Nephron progenitor cell (in vitro differentiated cells): ENCODE measurements at regions not wholly inside any gene's neighbourhood (a gene's known extent, or its start where the extent isn't known, plus 50 kb on each side); places are given as distances from the start of the nearest gene placed in this dataset.

Experiments used
- DNase-seq: peaks from one replicate; pipeline ENCODE4 v3.0.0; 2021
- H3K27ac Mint-ChIP-seq: 2 replicates; pipeline ENCODE4 v1.8.0; 2021; ENCODE audit warnings: mild to moderate bottlenecking, moderate library complexity, mixed read lengths
- H3K27me3 Mint-ChIP-seq: 2 replicates; pipeline ENCODE4 v1.8.0; 2021; ENCODE audit warnings: mild to moderate bottlenecking, low read depth, mixed read lengths; ENCODE audit not compliant: poor library complexity
- H3K36me3 Mint-ChIP-seq: 2 replicates; pipeline ENCODE4 v1.8.0; 2021; ENCODE audit warnings: low read depth, mixed read lengths
- H3K4me1 Mint-ChIP-seq: 2 replicates; pipeline ENCODE4 v1.8.0; 2021; ENCODE audit warnings: mixed read lengths
- H3K4me3 Mint-ChIP-seq: 2 replicates; pipeline ENCODE4 v1.8.0; 2021; ENCODE audit warnings: mild to moderate bottlenecking, moderate library complexity, mixed read lengths
- H3K9me3 Mint-ChIP-seq: 2 replicates; pipeline ENCODE4 v1.8.0; 2021; ENCODE audit warnings: mild to moderate bottlenecking, moderate library complexity, mixed read lengths
- CTCF ChIP-seq: fragments of 200-600 bp; sonication (generic); IDR thresholded peaks from 2 replicates; pipeline ENCODE4 v1.5.0; 2021; ENCODE audit warnings: antibody characterized with exemption

GRCh38 chr15:58288592-58288991, 143.2 kb upstream of the LIPC start:
- no peak for TF ChIP-seq CTCF
- Mint-ChIP-seq H3K27ac (no peak overlapping the region), H3K4me1 (peaks cover 1% of the 10 kb centered on the region), H3K9me3 (peaks cover 8% of the 10 kb centered on the region), H3K36me3 (no peaks in the 10 kb centered on the region), H3K4me3 (no peak overlapping the region), H3K27me3 (no peaks in the 10 kb centered on the region)
- no peak for DNase-seq

- no peak for TF ChIP-seq CTCF
- peaks cover 8% of the 10 kb centered on the region for H3K36me3 Mint-ChIP-seq
- no peak overlapping the region for H3K27ac Mint-ChIP-seq
- peaks cover 26% of the 10 kb centered on the region for H3K9me3 Mint-ChIP-seq
- H3K27me3 Mint-ChIP-seq = peaks cover 4% of the 10 kb centered on the region
- no peak overlapping the region for H3K4me3 Mint-ChIP-seq
- H3K4me1 Mint-ChIP-seq = peaks cover 3% of the 10 kb centered on the region
- no peak for DNase-seq
Measured at GRCh38 chr15:58291848-58292247, 139.9 kb upstream of the LIPC start.

- Mint-ChIP-seq H3K9me3 (peaks cover 33% of the 10 kb centered on the region), H3K27me3 (peaks cover 7% of the 10 kb centered on the region), H3K27ac (no peak overlapping the region), H3K4me1 (peaks cover 3% of the 10 kb centered on the region), H3K36me3 (peaks cover 17% of the 10 kb centered on the region), H3K4me3 (no peak overlapping the region)
- TF ChIP-seq CTCF = no peak
- DNase-seq = no peak
Measured at GRCh38 chr15:58292751-58293175, 139.0 kb upstream of the LIPC start.

- Mint-ChIP-seq H3K9me3 (peaks cover 39% of the 10 kb centered on the region), H3K27ac (no peak overlapping the region), H3K27me3 (peaks cover 7% of the 10 kb centered on the region), H3K4me3 (no peak overlapping the region), H3K36me3 (peaks cover 24% of the 10 kb centered on the region), H3K4me1 (peaks cover 3% of the 10 kb centered on the region)
- TF ChIP-seq CTCF = no peak
- DNase-seq = no peak
Measured at GRCh38 chr15:58293622-58294550, 137.9 kb upstream of the LIPC start.

- Mint-ChIP-seq H3K9me3 (peaks cover 47% of the 10 kb centered on the region), H3K4me3 (no peak overlapping the region), H3K27me3 (peaks cover 8% of the 10 kb centered on the region), H3K27ac (no peak overlapping the region), H3K4me1 (peaks cover 3% of the 10 kb centered on the region), H3K36me3 (peaks cover 27% of the 10 kb centered on the region)
- TF ChIP-seq CTCF = no peak
- DNase-seq = no peak
Measured at GRCh38 chr15:58294681-58295254, 137.0 kb upstream of the LIPC start.
